CD14-positive monocyte (primary cell): ENCODE measurements at regions not wholly inside any gene's neighbourhood (a gene's known extent, or its start where the extent isn't known, plus 50 kb on each side); places are given as distances from the start of the nearest gene placed in this dataset.

Experiments
- DNase-seq, 3 donors: peaks; one replicate each; pipeline ENCODE4 v3.0.0-alpha.2; 2011 to 2022
- H2AFZ ChIP-seq: 2 replicates; pipeline ENCODE4 v1.6.0; 2012; ENCODE audit warnings: mild to moderate bottlenecking, low read depth, low read length, inconsistent platforms; ENCODE audit not compliant: insufficient read depth, poor library complexity, severe bottlenecking
- H3K27ac ChIP-seq, 2 donors: 1 replicate in 1 of 2; 2 replicates in 1 of 2; pipeline ENCODE4 v1.5.1; 2012 to 2013; ENCODE audit warnings: low read length in 2 of 2, control low read depth in 1 of 2, inconsistent platforms in 1 of 2, low read depth in 1 of 2, mild to moderate bottlenecking in 1 of 2
- H3K27me3 ChIP-seq, 2 donors: one replicate each; pipeline versions ENCODE4 v1.6.0 to v1.6.1; 2011 to 2013; ENCODE audit warnings: low read length in 2 of 2; ENCODE audit not compliant: control insufficient read depth in 2 of 2, insufficient read depth in 2 of 2
- H3K36me3 ChIP-seq, 2 donors: replicated peaks in 1 of 2; 1 replicate in 1 of 2; 2 replicates in 1 of 2; pipeline versions ENCODE4 v1.5.1 to v1.6.1; 2012 to 2013; ENCODE audit warnings: low read length in 2 of 2, control low read depth in 1 of 2, inconsistent platforms in 1 of 2, mild to moderate bottlenecking in 1 of 2; ENCODE audit not compliant: insufficient read depth in 2 of 2, control insufficient read depth in 1 of 2
- H3K4me1 ChIP-seq, 2 donors: 1 replicate in 1 of 2; 2 replicates in 1 of 2; pipeline versions ENCODE4 v1.5.1 to v1.6.1; 2012 to 2013; ENCODE audit warnings: low read length in 2 of 2, control low read depth in 1 of 2, inconsistent platforms in 1 of 2, mild to moderate bottlenecking in 1 of 2, moderate library complexity in 1 of 2; ENCODE audit not compliant: insufficient read depth in 2 of 2, control insufficient read depth in 1 of 2
- H3K4me2 ChIP-seq: replicated peaks from 2 replicates; pipeline ENCODE3; 2012; ENCODE audit warnings: low read length, moderate library complexity, mild to moderate bottlenecking; ENCODE audit not compliant: poor library complexity, severe bottlenecking; ENCODE audit errors: extremely low read depth
- H3K4me3 ChIP-seq, 3 experiments: fragments of 200-600 bp in 1 of 3; sonication (generic) in 1 of 3; replicated peaks in 1 of 3; 1 replicate in 2 of 3; 2 replicates in 1 of 3; pipeline ENCODE4 v1.5.1; 2011 to 2013; ENCODE audit warnings: low read length in 3 of 3, mild to moderate bottlenecking in 3 of 3, control low read depth in 2 of 3, low read depth in 2 of 3, inconsistent platforms in 1 of 3, moderate library complexity in 1 of 3
- H3K79me2 ChIP-seq: 2 replicates; pipeline ENCODE4 v1.6.0; 2012; ENCODE audit warnings: mild to moderate bottlenecking, control low read depth, inconsistent platforms, low read length, moderate library complexity; ENCODE audit not compliant: insufficient read depth
- H3K9ac ChIP-seq: 2 replicates; pipeline ENCODE4 v1.6.0; 2017; ENCODE audit warnings: low read length, mild to moderate bottlenecking; ENCODE audit not compliant: insufficient read depth, poor library complexity, severe bottlenecking
- H3K9me3 ChIP-seq, 2 donors: replicated peaks in 1 of 2; 1 replicate in 1 of 2; 2 replicates in 1 of 2; pipeline versions ENCODE4 v1.5.1 to v1.6.1; 2012 to 2013; ENCODE audit warnings: low read length in 2 of 2, control low read depth in 1 of 2; ENCODE audit not compliant: control insufficient read depth in 1 of 2, insufficient read depth in 1 of 2
- H4K20me1 ChIP-seq: 2 replicates; pipeline ENCODE4 v1.6.0; 2012; ENCODE audit warnings: mild to moderate bottlenecking, low read length, control low read depth, moderate library complexity; ENCODE audit not compliant: insufficient read depth
- H3K27ac Mint-ChIP-seq, 7 donors: one replicate each; pipeline ENCODE4 v1.8.0; 2020; ENCODE audit warnings: mild to moderate bottlenecking in 7 of 7, mixed read lengths in 7 of 7, moderate library complexity in 6 of 7, inconsistent platforms in 2 of 7
- H3K27me3 Mint-ChIP-seq, 3 donors: one replicate each; pipeline ENCODE4 v1.8.0; 2021 to 2022; ENCODE audit warnings: low read depth in 3 of 3, mild to moderate bottlenecking in 3 of 3, mixed read lengths in 3 of 3, moderate library complexity in 3 of 3, inconsistent platforms in 1 of 3
- H3K36me3 Mint-ChIP-seq, 2 donors: one replicate each; pipeline ENCODE4 v1.8.0; 2020; ENCODE audit warnings: mixed read lengths in 2 of 2, inconsistent platforms in 1 of 2, mild to moderate bottlenecking in 1 of 2
- H3K4me1 Mint-ChIP-seq: one replicate; pipeline ENCODE4 v1.8.0; 2020; ENCODE audit warnings: mild to moderate bottlenecking, mixed read lengths
- H3K4me3 Mint-ChIP-seq, 2 donors: one replicate each; pipeline ENCODE4 v1.8.0; 2020; ENCODE audit warnings: mild to moderate bottlenecking in 2 of 2, mixed read lengths in 2 of 2, moderate library complexity in 1 of 2
- H3K9me3 Mint-ChIP-seq, 7 donors: one replicate each; pipeline ENCODE4 v1.8.0; 2020 to 2022; ENCODE audit warnings: mixed read lengths in 7 of 7, mild to moderate bottlenecking in 6 of 7, moderate library complexity in 6 of 7, inconsistent platforms in 2 of 7
- WGBS: methylation state at CpG from one replicate; pipeline ENCODE4 v1.1.5; 2013; ENCODE audit warnings: missing lambda C conversion rate; ENCODE audit not compliant: insufficient coverage; 5-methylcytosine and 5-hydroxymethylcytosine counted together
- intact Hi-C, 2 donors: fragments of 100-400 bp; cut with micrococcal nuclease; formaldehyde crosslinking; loops; one replicate each; pipeline versions ENCODE4 v1.15.0 to v1.15.1; 2023
- TF ChIP-seq, protein P1 (sequence below): fragments of 200-600 bp; IDR thresholded peaks from one replicate; pipeline ENCODE4 v1.8.0; 2022; ENCODE audit warnings: antibody characterized with exemption, mild to moderate bottlenecking

GRCh38 chr9:136610426-136610825 lies 52.3 kb upstream of the EGFL7 start:
- peaks cover 5 to 12% (median 5%) of the 10 kb centered on the region in 3 donors for H3K27me3 Mint-ChIP-seq
- Histone ChIP-seq H3K9ac (no peak overlapping the region), H3K9me3 (no peaks in the 10 kb centered on the region), H3K4me1 (peaks cover 3 to 5% of the 10 kb centered on the region in 2 donors), H4K20me1 (no peaks in the 10 kb centered on the region), H3K27me3 (no peaks in the 10 kb centered on the region), H3K4me2 (no peak overlapping the region), H3K27ac (no peak overlapping the region), H3K36me3 (no peaks in the 10 kb centered on the region), H2AFZ (no peak overlapping the region), H3K79me2 (no peaks in the 10 kb centered on the region), H3K4me3 (no peak overlapping the region)
- TF ChIP-seq, protein P1, sequence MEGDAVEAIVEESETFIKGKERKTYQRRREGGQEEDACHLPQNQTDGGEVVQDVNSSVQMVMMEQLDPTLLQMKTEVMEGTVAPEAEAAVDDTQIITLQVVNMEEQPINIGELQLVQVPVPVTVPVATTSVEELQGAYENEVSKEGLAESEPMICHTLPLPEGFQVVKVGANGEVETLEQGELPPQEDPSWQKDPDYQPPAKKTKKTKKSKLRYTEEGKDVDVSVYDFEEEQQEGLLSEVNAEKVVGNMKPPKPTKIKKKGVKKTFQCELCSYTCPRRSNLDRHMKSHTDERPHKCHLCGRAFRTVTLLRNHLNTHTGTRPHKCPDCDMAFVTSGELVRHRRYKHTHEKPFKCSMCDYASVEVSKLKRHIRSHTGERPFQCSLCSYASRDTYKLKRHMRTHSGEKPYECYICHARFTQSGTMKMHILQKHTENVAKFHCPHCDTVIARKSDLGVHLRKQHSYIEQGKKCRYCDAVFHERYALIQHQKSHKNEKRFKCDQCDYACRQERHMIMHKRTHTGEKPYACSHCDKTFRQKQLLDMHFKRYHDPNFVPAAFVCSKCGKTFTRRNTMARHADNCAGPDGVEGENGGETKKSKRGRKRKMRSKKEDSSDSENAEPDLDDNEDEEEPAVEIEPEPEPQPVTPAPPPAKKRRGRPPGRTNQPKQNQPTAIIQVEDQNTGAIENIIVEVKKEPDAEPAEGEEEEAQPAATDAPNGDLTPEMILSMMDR = no peak
- WGBS = 93% methylated on average over 13 of the region's 14 CpGs
- H3K9me3 Mint-ChIP-seq = peaks cover 0 to 1% (median 0%) of the 10 kb centered on the region in 7 donors
- no peak for DNase-seq
- H3K4me3 Mint-ChIP-seq = no peak overlapping the region
- H3K27ac Mint-ChIP-seq = no peak overlapping the region
- peaks cover 0 to 2% of the 10 kb centered on the region in 2 donors for H3K36me3 Mint-ChIP-seq
- peaks cover 4% of the 10 kb centered on the region for H3K4me1 Mint-ChIP-seq
- intact Hi-C loops = loop anchor here in 1 of 2 donors (10.0 kb wide), 1 partner anchor 46 kb away; no protein-coding TSS in a partner anchor

GRCh38 chr9:136609838-136610311 lies 52.8 kb upstream of the EGFL7 start:
- TF ChIP-seq, protein P1 = no peak
- Histone ChIP-seq H3K79me2 (no peaks in the 10 kb centered on the region), H4K20me1 (no peaks in the 10 kb centered on the region), H3K9me3 (no peaks in the 10 kb centered on the region), H3K36me3 (no peaks in the 10 kb centered on the region), H3K4me2 (no peak overlapping the region), H3K4me3 (no peak overlapping the region), H3K4me1 (no peaks in the 10 kb centered on the region), H3K27ac (no peak overlapping the region), H3K9ac (no peak overlapping the region), H3K27me3 (no peaks in the 10 kb centered on the region), H2AFZ (no peak overlapping the region)
- Mint-ChIP-seq H3K27me3 (peaks cover 5 to 12% (median 7%) of the 10 kb centered on the region in 3 donors), H3K27ac (no peak overlapping the region), H3K4me3 (no peak overlapping the region), H3K4me1 (peaks cover 2% of the 10 kb centered on the region), H3K9me3 (peaks cover 0 to 1% (median 0%) of the 10 kb centered on the region in 7 donors), H3K36me3 (no peaks in the 10 kb centered on the region)
- intact Hi-C loops = loop anchor here in 1 of 2 donors (10.0 kb wide), 1 partner anchor 45 kb away; no protein-coding TSS in a partner anchor
- DNase-seq = no peak
- 96% methylated on average over 12 of the region's 17 CpGs for WGBS
